ENCODE measurements at regions not wholly inside any gene's neighbourhood (a gene's known extent, or its start where the extent isn't known, plus 50 kb on each side); places are given as distances from the start of the nearest gene placed in this dataset.

DNA sequence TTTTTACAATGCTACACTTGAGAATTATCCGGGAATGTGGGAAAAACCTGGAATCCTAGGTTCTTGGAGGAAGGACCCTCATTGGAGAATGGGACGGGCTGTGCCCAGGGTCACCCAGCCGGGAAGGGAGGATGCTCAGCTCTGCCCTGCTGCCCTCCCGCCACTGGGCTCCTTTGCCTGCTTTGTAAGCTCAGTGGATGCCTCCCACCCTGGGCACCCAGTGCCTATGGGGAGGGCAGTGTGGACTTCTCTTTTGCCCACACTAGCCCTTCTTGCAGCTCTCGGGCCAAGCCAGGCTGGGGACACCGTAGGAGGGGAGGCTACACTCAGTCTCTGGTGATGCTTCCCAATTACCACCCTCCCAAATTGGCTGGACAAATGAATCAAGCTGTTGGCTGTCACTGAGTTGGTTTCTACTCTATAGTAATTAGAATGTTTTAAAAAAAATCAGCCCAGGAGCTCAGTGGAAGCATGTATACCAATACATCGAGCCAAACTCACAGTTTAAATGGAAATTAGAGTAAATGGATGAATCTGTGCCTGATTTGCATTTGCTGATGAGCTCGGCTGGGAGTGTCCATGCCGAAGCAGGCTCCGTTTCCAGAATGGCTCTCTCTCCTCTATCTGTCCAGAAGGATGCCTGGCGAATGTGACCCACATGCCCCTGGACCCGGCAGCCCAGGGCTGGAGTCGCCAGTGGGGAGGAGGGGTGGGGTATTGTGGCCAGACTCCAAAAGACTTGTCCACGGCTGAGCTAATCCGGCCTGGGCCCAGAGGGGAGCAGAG, 317.0 kb downstream of the CTTN start:
- H3K4me3 Mint-ChIP-seq = no peak overlapping the region
- H3K27ac Mint-ChIP-seq = no peak overlapping the region
- WGBS (ENCODE audit: extremely low coverage, insufficient read length, low lambda C conversion rate) = no CpG with 5 or more reads among the region's 15 CpGs

More for the DNA sequence above, 317.0 kb downstream of the CTTN start:
- H3K27me3 ChIP-seq (ENCODE audit: insufficient read depth, low read length) = no peaks in the 10 kb centered on the region
- DNase-seq = no peak
- H4K8ac ChIP-seq (replicated peaks; ENCODE audit: insufficient read length, low read depth, low read length) = no peak overlapping the region
- H2BK20ac ChIP-seq (ENCODE audit: low read depth, low read length, poor library complexity, severe bottlenecking) = no peak overlapping the region
- no peak overlapping the region for H3K18ac ChIP-seq (ENCODE audit: insufficient read length, low read depth, low read length)
- H4K5ac ChIP-seq (ENCODE audit: insufficient read length, low read depth, low read length) = no peak overlapping the region
- H3K4ac ChIP-seq (ENCODE audit: low read depth, low read length) = no peak overlapping the region
- no peaks in the 10 kb centered on the region for H3K9me3 ChIP-seq (ENCODE audit: control insufficient read depth, low read depth, low read length)
- no peaks in the 10 kb centered on the region for H4K20me1 ChIP-seq (ENCODE audit: control insufficient read depth, insufficient read depth, insufficient read length)
- H3K4me1 Mint-ChIP-seq = peaks cover 21 to 44% of the 10 kb centered on the region in 2 experiments
- H2BK12ac ChIP-seq (ENCODE audit: insufficient read length, low read depth, low read length) = no peak overlapping the region
- H3K23me2 ChIP-seq (ENCODE audit: insufficient read length, low read depth, low read length, poor library complexity, severe bottlenecking) = no peaks in the 10 kb centered on the region
- H3K27ac ChIP-seq (ENCODE audit: insufficient read length, low read depth, low read length) = no peak overlapping the region
- H3K23ac ChIP-seq (ENCODE audit: insufficient read length, low read depth, low read length) = no peak overlapping the region
- H2BK120ac ChIP-seq (ENCODE audit: low read depth, low read length, poor library complexity, severe bottlenecking) = no peak overlapping the region
- no peaks in the 10 kb centered on the region for H3K79me1 ChIP-seq (ENCODE audit: insufficient read depth, low read depth, low read length, poor library complexity, severe bottlenecking)
- TF ChIP-seq CTCF (conservative IDR thresholded peaks at IDR 0.05) = no peak
- peaks cover 2% of the 10 kb centered on the region; the same call in 1 of the 2 replicates for H3K4me1 ChIP-seq (ENCODE audit: insufficient read depth, low read length)
- H3K56ac ChIP-seq (ENCODE audit: insufficient read length, low read depth, low read length) = no peak overlapping the region
- no peak overlapping the region for H2BK5ac ChIP-seq (ENCODE audit: insufficient read length, low read length)
- no peaks in the 10 kb centered on the region; a peak in 1 of 7 replicates for H3K36me3 Mint-ChIP-seq (ENCODE audit: insufficient read depth in 1 of 3, low read depth in 3 of 3)
- H3K79me2 ChIP-seq (ENCODE audit: insufficient read depth, low read length) = no peaks in the 10 kb centered on the region; the same call in 1 of the 2 replicates
- no peak overlapping the region for H3K9ac ChIP-seq (ENCODE audit: extremely low read depth, insufficient read length, low read length)
- no peaks in the 10 kb centered on the region; a peak in 1 of 5 replicates for H3K9me3 Mint-ChIP-seq
- no peak overlapping the region for H4K91ac ChIP-seq (ENCODE audit: insufficient read length, low read depth, low read length)
- H2AFZ ChIP-seq (ENCODE audit: low read length) = no peak overlapping the region
- no peak overlapping the region for H2BK15ac ChIP-seq (ENCODE audit: low read depth, low read length)
- H2AK5ac ChIP-seq (ENCODE audit: insufficient read length, low read length) = no peak overlapping the region
- H3K27me3 Mint-ChIP-seq (ENCODE audit: low read depth) = peaks cover 3% of the 10 kb centered on the region
- no peak overlapping the region for H3T11ph ChIP-seq (ENCODE audit: low read length)
- no peak overlapping the region for H3K4me2 ChIP-seq (ENCODE audit: insufficient read depth, insufficient read length, low read length)
- no peak overlapping the region for H3K14ac ChIP-seq (ENCODE audit: insufficient read depth, low read length)
